ENCODE measurements at regions not wholly inside any gene's neighbourhood (a gene's known extent, or its start where the extent isn't known, plus 50 kb on each side); places are given as distances from the start of the nearest gene placed in this dataset.

DNA sequence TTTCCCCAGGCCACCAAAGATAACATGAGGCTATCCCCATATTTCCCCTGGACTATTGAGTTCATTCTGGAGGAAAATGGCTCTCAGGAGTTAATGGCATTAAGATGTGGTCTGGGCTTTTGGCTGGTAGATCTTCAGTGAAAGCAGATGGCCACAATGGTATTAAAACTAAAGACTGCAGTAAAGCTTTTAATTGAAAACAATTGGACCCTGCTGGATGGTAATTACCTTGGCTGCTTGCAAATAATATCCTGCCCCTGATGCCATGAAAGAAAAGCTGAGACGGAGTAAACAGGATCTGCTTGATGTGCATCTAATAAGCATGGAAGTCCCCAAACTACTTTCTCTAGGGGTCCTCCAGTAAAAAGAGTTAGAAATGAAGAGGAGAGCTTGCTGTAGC lies 255.8 kb downstream of the QKI start:
- H3K27ac ChIP-seq (ENCODE audit: low read depth, low read length), result no peak overlapping the region
- H3K36me3 ChIP-seq (ENCODE audit: control insufficient read depth, insufficient read depth, low read length), result no peaks in the 10 kb centered on the region
- no peaks in the 10 kb centered on the region; the same call in 1 of the 2 replicates for H3K9me3 ChIP-seq (ENCODE audit: control insufficient read depth, insufficient read depth, low read depth, low read length)
- no peaks in the 10 kb centered on the region for H3K27me3 ChIP-seq (ENCODE audit: control insufficient read depth, insufficient read depth, low read length)
- H3K9ac ChIP-seq (ENCODE audit: low read length), result no peak overlapping the region
- H3K4me3 ChIP-seq (ENCODE audit: low read depth, low read length), result no peak overlapping the region
- no peaks in the 10 kb centered on the region for H3K4me1 ChIP-seq (ENCODE audit: control insufficient read depth, insufficient read depth, low read length)

DNA sequence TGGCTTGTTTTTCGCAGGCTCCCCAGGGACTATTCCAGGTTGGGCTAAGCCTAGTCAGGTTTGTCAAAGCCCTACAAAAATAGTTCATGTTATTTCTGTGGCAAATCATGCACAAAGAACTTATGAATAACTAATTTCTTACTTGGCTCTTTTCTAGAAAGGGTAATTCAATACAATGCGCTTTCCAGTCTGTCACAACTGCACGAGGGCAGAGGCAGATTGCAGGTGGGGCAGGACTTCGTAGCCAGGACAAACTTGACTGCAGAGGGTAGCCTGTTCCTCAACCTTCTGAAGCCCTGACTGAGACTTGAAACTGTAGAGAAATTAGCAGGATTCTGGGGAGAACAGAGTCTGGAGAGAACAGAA lies 253.5 kb downstream of the QKI start:
- Histone ChIP-seq H3K27ac (ENCODE audit: low read depth, low read length) (no peak overlapping the region), H3K9ac (ENCODE audit: low read length) (no peak overlapping the region), H3K4me3 (ENCODE audit: low read depth, low read length) (no peak overlapping the region), H3K27me3 (ENCODE audit: control insufficient read depth, insufficient read depth, low read length) (no peaks in the 10 kb centered on the region), H3K9me3 (ENCODE audit: control insufficient read depth, insufficient read depth, low read depth, low read length) (no peaks in the 10 kb centered on the region; the same call in 1 of the 2 replicates), H3K36me3 (ENCODE audit: control insufficient read depth, insufficient read depth, low read length) (no peaks in the 10 kb centered on the region), H3K4me1 (ENCODE audit: control insufficient read depth, insufficient read depth, low read length) (no peaks in the 10 kb centered on the region)

GRCh38 chr6:163667372-163668060 lies 253.0 kb downstream of the QKI start:
- Histone ChIP-seq H3K4me1 (ENCODE audit: control insufficient read depth, insufficient read depth, low read length) (no peaks in the 10 kb centered on the region), H3K36me3 (ENCODE audit: control insufficient read depth, insufficient read depth, low read length) (no peaks in the 10 kb centered on the region), H3K27me3 (ENCODE audit: control insufficient read depth, insufficient read depth, low read length) (no peaks in the 10 kb centered on the region), H3K9me3 (ENCODE audit: control insufficient read depth, insufficient read depth, low read depth, low read length) (no peaks in the 10 kb centered on the region; the same call in 1 of the 2 replicates), H3K27ac (ENCODE audit: low read depth, low read length) (no peak overlapping the region), H3K9ac (ENCODE audit: low read length) (no peak overlapping the region), H3K4me3 (ENCODE audit: low read depth, low read length) (no peak overlapping the region)

DNA sequence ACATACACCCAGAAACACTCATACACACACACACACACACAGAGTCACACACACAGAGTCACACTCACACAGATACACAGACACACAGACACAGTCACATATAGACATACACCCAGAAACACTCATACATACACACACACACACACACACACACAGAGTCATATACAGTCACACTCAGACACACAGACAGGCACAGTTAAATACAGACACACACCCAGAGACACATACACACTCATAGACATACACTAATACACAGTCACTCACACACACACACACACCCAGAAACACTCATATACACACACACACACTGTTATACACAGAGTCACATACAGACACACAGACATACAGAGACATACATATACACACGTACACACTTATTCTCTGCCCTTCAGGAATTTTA lies 250.9 kb downstream of the QKI start:
- no peak overlapping the region for H3K9ac ChIP-seq (ENCODE audit: low read length)
- no peaks in the 10 kb centered on the region for H3K4me1 ChIP-seq (ENCODE audit: control insufficient read depth, insufficient read depth, low read length)
- no peaks in the 10 kb centered on the region for H3K9me3 ChIP-seq (ENCODE audit: control insufficient read depth, insufficient read depth, low read depth, low read length)

DNA sequence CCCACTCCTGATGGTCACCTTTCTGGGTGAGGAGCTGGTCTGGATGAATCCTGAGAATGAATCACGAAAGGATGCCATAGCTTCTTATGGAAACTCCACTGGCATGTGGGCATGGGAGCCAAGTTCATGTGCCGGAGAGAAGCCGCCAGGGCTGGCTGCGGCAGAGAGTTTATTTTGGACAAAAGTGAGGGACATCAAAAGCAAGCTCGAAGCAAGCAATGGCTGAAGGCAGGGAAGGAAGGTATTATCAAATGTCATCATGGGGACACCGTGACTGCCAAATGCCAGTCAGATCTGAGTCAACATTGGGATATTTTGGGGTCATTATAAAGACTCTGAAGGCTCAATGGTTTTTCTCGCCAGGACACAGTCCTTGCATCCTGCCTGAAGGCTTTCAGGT lies 249.1 kb downstream of the QKI start:
- Histone ChIP-seq H3K27ac (ENCODE audit: low read depth, low read length) (no peak overlapping the region), H3K9me3 (ENCODE audit: control insufficient read depth, insufficient read depth, low read depth, low read length) (no peaks in the 10 kb centered on the region), H3K4me3 (ENCODE audit: low read depth, low read length) (no peak overlapping the region), H3K4me1 (ENCODE audit: control insufficient read depth, insufficient read depth, low read length) (no peaks in the 10 kb centered on the region), H3K36me3 (ENCODE audit: control insufficient read depth, insufficient read depth, low read length) (no peaks in the 10 kb centered on the region), H3K9ac (ENCODE audit: low read length) (no peak overlapping the region), H3K27me3 (ENCODE audit: control insufficient read depth, insufficient read depth, low read length) (no peaks in the 10 kb centered on the region)

More for the DNA sequence above, 250.9 kb downstream of the QKI start:
- Histone ChIP-seq H3K27ac (ENCODE audit: low read depth, low read length) (no peak overlapping the region), H3K27me3 (ENCODE audit: control insufficient read depth, insufficient read depth, low read length) (no peaks in the 10 kb centered on the region), H3K36me3 (ENCODE audit: control insufficient read depth, insufficient read depth, low read length) (no peaks in the 10 kb centered on the region), H3K4me3 (ENCODE audit: low read depth, low read length) (no peak overlapping the region)

DNA sequence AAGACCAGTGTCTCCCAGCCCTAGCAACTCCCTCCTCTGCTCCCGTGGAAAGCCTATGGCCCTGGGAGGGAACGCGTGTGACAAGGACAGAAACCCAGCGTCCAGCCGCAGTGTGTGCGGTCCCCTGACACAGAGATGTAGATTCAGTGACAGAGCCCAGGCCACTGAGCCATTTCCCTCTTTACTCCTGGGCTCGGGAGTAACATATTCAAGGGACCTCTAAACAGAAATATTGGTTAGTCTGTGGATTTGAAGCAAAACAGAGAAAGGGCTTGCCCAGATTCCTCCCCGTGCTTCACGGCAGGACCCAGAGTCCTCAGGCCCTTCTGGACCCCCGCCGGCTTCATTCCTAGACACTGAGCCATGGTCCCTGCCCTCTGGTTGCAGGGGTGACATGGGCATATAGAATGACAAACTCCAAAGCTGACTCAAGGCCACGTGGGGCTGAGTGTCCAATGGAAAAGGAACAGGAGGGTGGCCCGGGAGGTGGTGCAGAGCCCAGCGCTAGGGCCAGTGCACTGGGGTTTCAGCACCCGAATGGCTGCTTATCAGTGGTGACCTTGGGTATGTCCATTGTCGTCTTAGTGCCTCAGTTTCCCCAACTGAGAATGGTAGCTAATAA lies 248.2 kb downstream of the QKI start:
- Histone ChIP-seq H3K9ac (ENCODE audit: low read length) (no peak overlapping the region), H3K9me3 (ENCODE audit: control insufficient read depth, insufficient read depth, low read depth, low read length) (no peaks in the 10 kb centered on the region), H3K4me1 (ENCODE audit: control insufficient read depth, insufficient read depth, low read length) (no peaks in the 10 kb centered on the region), H3K36me3 (ENCODE audit: control insufficient read depth, insufficient read depth, low read length) (no peaks in the 10 kb centered on the region), H3K27ac (ENCODE audit: low read depth, low read length) (no peak overlapping the region), H3K27me3 (ENCODE audit: control insufficient read depth, insufficient read depth, low read length) (no peaks in the 10 kb centered on the region), H3K4me3 (ENCODE audit: low read depth, low read length) (no peak overlapping the region)

DNA sequence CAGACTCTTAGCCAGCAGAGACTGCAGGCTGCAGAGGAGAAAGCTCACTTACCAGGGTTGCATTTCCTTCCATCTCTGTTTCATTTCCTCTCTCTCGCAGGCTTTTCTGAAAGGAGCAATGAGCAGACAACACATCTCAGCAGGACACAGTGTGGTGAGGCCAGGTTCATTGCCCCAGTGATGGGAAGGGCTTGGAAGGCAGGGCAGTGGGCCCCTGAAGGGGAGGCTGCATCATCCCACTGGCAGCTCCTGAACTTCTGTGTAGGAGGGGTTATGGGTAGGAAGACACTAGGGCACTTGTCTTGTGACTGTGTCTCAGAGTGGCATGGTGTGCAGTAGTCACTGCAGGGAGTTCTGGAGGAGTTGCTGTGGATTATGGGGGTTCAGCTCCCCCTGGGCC lies 246.8 kb downstream of the QKI start:
- no peak overlapping the region for H3K9ac ChIP-seq (ENCODE audit: low read length)
- H3K27me3 ChIP-seq (ENCODE audit: control insufficient read depth, insufficient read depth, low read length), result no peaks in the 10 kb centered on the region
- no peak overlapping the region for H3K27ac ChIP-seq (ENCODE audit: low read depth, low read length)
- H3K9me3 ChIP-seq (ENCODE audit: control insufficient read depth, insufficient read depth, low read depth, low read length), result no peaks in the 10 kb centered on the region
- no peaks in the 10 kb centered on the region for H3K4me1 ChIP-seq (ENCODE audit: control insufficient read depth, insufficient read depth, low read length)
- H3K4me3 ChIP-seq (ENCODE audit: low read depth, low read length), result no peak overlapping the region
- no peaks in the 10 kb centered on the region for H3K36me3 ChIP-seq (ENCODE audit: control insufficient read depth, insufficient read depth, low read length)

DNA sequence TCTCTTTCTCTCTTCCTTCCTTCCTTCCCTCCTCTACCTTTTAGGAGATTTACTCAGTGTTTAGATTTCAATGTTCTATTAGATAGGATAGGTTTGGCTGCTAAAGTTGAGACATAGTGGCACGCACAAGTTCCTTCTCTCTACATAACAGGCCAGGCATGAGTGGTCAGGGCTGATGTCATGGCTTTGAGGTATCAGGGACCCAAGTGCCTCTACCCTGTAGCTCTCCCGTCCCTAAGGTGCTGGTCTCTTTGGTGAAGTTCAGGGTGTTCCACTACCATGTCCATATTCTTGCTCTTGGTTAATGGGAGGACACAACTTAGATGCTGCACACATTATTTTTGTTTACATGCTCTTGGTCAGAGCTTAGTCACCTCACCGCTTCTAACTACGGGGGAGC lies 245.3 kb downstream of the QKI start:
- H3K4me3 ChIP-seq (ENCODE audit: low read depth, low read length), result no peak overlapping the region

DNA sequence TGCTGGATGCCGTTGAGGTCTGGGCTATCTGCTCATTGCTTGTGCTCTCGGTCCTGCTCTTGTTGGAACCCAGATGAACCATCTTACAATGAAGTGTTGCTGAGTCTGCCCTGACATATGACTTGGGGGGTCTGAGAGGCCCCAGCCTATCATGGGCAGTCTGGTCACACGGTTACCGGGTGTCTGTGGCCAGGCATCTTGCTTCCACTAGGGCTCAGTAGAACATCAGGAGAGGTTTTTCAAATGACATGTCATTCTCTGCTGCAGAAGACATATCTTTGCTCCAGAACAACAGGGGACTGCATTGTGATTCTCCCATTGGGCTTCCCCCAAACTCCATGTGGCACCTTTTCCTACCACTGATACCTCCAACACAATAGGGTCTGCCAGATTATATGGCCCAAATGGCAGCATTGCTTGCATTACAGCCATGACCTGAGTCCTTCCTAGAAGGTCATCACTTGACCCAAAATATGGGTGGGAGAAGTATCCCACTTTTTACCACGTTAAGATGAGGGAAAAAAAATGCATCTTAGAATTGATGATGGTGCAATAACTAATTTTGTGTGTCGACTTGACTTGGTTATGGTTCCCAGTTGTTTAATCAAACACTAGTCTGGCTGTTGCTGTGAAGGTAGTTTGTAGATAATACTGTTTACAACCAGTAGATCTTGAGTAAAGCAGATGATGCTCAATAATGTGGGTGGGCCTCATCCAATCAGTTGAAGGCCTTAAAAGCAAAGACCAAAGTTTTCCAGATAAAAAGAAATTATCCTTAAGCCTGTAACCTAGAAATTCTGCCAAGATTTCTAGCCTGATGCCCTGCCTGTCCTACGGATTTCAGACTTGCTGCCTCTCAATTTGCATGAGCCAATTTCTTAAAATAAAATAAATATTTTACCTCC lies 241.0 kb downstream of the QKI start:
- Histone ChIP-seq H3K9ac (ENCODE audit: low read length) (no peak overlapping the region), H3K27me3 (ENCODE audit: control insufficient read depth, insufficient read depth, low read length) (no peaks in the 10 kb centered on the region), H3K9me3 (ENCODE audit: control insufficient read depth, insufficient read depth, low read depth, low read length) (no peaks in the 10 kb centered on the region), H3K27ac (ENCODE audit: low read depth, low read length) (no peak overlapping the region), H3K4me3 (ENCODE audit: low read depth, low read length) (no peak overlapping the region), H3K36me3 (ENCODE audit: control insufficient read depth, insufficient read depth, low read length) (no peaks in the 10 kb centered on the region), H3K4me1 (ENCODE audit: control insufficient read depth, insufficient read depth, low read length) (no peaks in the 10 kb centered on the region; the same call in 1 of the 2 replicates)

More for the DNA sequence above, 245.3 kb downstream of the QKI start:
- Histone ChIP-seq H3K27me3 (ENCODE audit: control insufficient read depth, insufficient read depth, low read length) (no peaks in the 10 kb centered on the region), H3K4me1 (ENCODE audit: control insufficient read depth, insufficient read depth, low read length) (no peaks in the 10 kb centered on the region), H3K27ac (ENCODE audit: low read depth, low read length) (no peak overlapping the region), H3K36me3 (ENCODE audit: control insufficient read depth, insufficient read depth, low read length) (no peaks in the 10 kb centered on the region), H3K9ac (ENCODE audit: low read length) (no peak overlapping the region), H3K9me3 (ENCODE audit: control insufficient read depth, insufficient read depth, low read depth, low read length) (no peaks in the 10 kb centered on the region)

GRCh38 chr6:163651915-163652668 lies 237.6 kb downstream of the QKI start:
- no peaks in the 10 kb centered on the region for H3K27me3 ChIP-seq (ENCODE audit: control insufficient read depth, insufficient read depth, low read length)
- H3K4me3 ChIP-seq (ENCODE audit: low read depth, low read length), result no peak overlapping the region
- no peak overlapping the region for H3K27ac ChIP-seq (ENCODE audit: low read depth, low read length)
- H3K9me3 ChIP-seq (ENCODE audit: control insufficient read depth, insufficient read depth, low read depth, low read length), result no peaks in the 10 kb centered on the region
- H3K4me1 ChIP-seq (ENCODE audit: control insufficient read depth, insufficient read depth, low read length), result no peaks in the 10 kb centered on the region; the same call in 1 of the 2 replicates
- H3K9ac ChIP-seq (ENCODE audit: low read length), result no peak overlapping the region
- no peaks in the 10 kb centered on the region for H3K36me3 ChIP-seq (ENCODE audit: control insufficient read depth, insufficient read depth, low read length)
